Inflammatory macrophage treated with lipopolysaccharide for 1 hour (primary cell): ENCODE measurements at regions not wholly inside any gene's neighbourhood (a gene's known extent, or its start where the extent isn't known, plus 50 kb on each side); places are given as distances from the start of the nearest gene placed in this dataset.
"Not testable (repeated sequence)": the region's sequence is repeated elsewhere in the genome, so short reads cannot be mapped to it uniquely, and the experiment has no call there.

ENCODE experiments used
- DNase-seq, 2 donors: peaks; one replicate each; pipeline ENCODE4 v3.0.0-alpha.2; 2020 to 2022

GRCh38 chr7:145784809-145785780 lies 331.5 kb upstream of the CNTNAP2 start:
- DNase-seq = no peak

- not testable (repeated sequence) for DNase-seq
Measured at GRCh38 chr7:145781388-145781787, 335.2 kb upstream of the CNTNAP2 start.

- DNase-seq = no peak
Measured at GRCh38 chr7:145779140-145779539, 337.5 kb upstream of the CNTNAP2 start.

- DNase-seq = no peak
Measured at GRCh38 chr7:145774777-145775176, 341.8 kb upstream of the CNTNAP2 start.

- no peak for DNase-seq
Measured at GRCh38 chr7:145753004-145753403, 363.6 kb upstream of the CNTNAP2 start.

GRCh38 chr7:145737617-145738016 lies 379.0 kb upstream of the CNTNAP2 start:
- DNase-seq = no peak

GRCh38 chr7:145735061-145735460 lies 381.5 kb upstream of the CNTNAP2 start:
- no peak for DNase-seq

- DNase-seq = no peak
Measured at GRCh38 chr7:145732521-145732920, 384.1 kb upstream of the CNTNAP2 start.

GRCh38 chr7:145729691-145730090 lies 386.9 kb upstream of the CNTNAP2 start:
- DNase-seq = no peak

GRCh38 chr7:145718129-145718528 lies 398.5 kb upstream of the CNTNAP2 start:
- no peak for DNase-seq

GRCh38 chr7:145700488-145700887 lies 416.1 kb upstream of the CNTNAP2 start:
- no peak for DNase-seq

- DNase-seq = no peak
Measured at GRCh38 chr7:145698526-145699262, 417.9 kb upstream of the CNTNAP2 start.

- DNase-seq = not testable (repeated sequence)
Measured at GRCh38 chr7:145697412-145698107, 419.0 kb upstream of the CNTNAP2 start.

GRCh38 chr7:145696071-145696470 lies 420.5 kb upstream of the CNTNAP2 start:
- no peak for DNase-seq

GRCh38 chr7:145692237-145692950 lies 424.2 kb upstream of the CNTNAP2 start:
- no peak for DNase-seq

GRCh38 chr7:145691377-145691914 lies 425.2 kb upstream of the CNTNAP2 start:
- DNase-seq = no peak

- DNase-seq = no peak
Measured at GRCh38 chr7:145681646-145682045, 435.0 kb upstream of the CNTNAP2 start.

GRCh38 chr7:145681159-145681558 lies 435.4 kb upstream of the CNTNAP2 start:
- DNase-seq = no peak

- DNase-seq = no peak
Measured at GRCh38 chr7:145665499-145666258, 450.9 kb upstream of the CNTNAP2 start.

GRCh38 chr7:145655666-145656065 lies 460.9 kb upstream of the CNTNAP2 start:
- no peak for DNase-seq

GRCh38 chr7:145645135-145645515 lies 471.5 kb upstream of the CNTNAP2 start:
- no peak for DNase-seq
